Brain pericyte (primary cell): ENCODE measurements at regions not wholly inside any gene's neighbourhood (a gene's known extent, or its start where the extent isn't known, plus 50 kb on each side); places are given as distances from the start of the nearest gene placed in this dataset.

ENCODE experiments used
- DNase-seq: peaks from one replicate; pipeline ENCODE4 v3.0.0-alpha.2; 2012; ENCODE audit warnings: low read depth, low spot score

- DNase-seq, result no peak
Measured at GRCh38 chr4:43243433-43244116, 351.1 kb downstream of the GRXCR1 start.

- no peak for DNase-seq
Measured at GRCh38 chr4:43244688-43245382, 352.3 kb downstream of the GRXCR1 start.

GRCh38 chr4:43251841-43252240 lies 359.3 kb downstream of the GRXCR1 start:
- no peak for DNase-seq

GRCh38 chr4:43253541-43253940 lies 361.0 kb downstream of the GRXCR1 start:
- DNase-seq, result no peak

- DNase-seq, result no peak
Measured at GRCh38 chr4:43264730-43265129, 372.2 kb downstream of the GRXCR1 start.

- DNase-seq, result no peak
Measured at GRCh38 chr4:43271946-43272345, 379.4 kb downstream of the GRXCR1 start.

- no peak for DNase-seq
Measured at GRCh38 chr4:43274376-43274775, 381.9 kb downstream of the GRXCR1 start.

- no peak for DNase-seq
Measured at GRCh38 chr4:43275779-43276178, 383.3 kb downstream of the GRXCR1 start.

GRCh38 chr4:43276321-43276720 lies 383.8 kb downstream of the GRXCR1 start:
- DNase-seq, result no peak

- no peak for DNase-seq
Measured at GRCh38 chr4:43277003-43277402, 384.5 kb downstream of the GRXCR1 start.

- DNase-seq, result no peak
Measured at GRCh38 chr4:43282534-43282933, 390.0 kb downstream of the GRXCR1 start.

- no peak for DNase-seq
Measured at GRCh38 chr4:43286137-43286536, 393.6 kb downstream of the GRXCR1 start.

- no peak for DNase-seq
Measured at GRCh38 chr4:43296946-43297528, 404.5 kb downstream of the GRXCR1 start.

GRCh38 chr4:43316813-43317212 lies 424.3 kb downstream of the GRXCR1 start:
- DNase-seq, result no peak

GRCh38 chr4:43325220-43325967 lies 432.9 kb downstream of the GRXCR1 start:
- DNase-seq, result no peak

GRCh38 chr4:43330288-43330687 lies 437.8 kb downstream of the GRXCR1 start:
- DNase-seq, result no peak

- DNase-seq, result no peak
Measured at GRCh38 chr4:43331226-43332051, 438.9 kb downstream of the GRXCR1 start.

- no peak for DNase-seq
Measured at GRCh38 chr4:43332052-43332425, 439.5 kb downstream of the GRXCR1 start.

- no peak for DNase-seq
Measured at GRCh38 chr4:43337707-43338106, 445.2 kb downstream of the GRXCR1 start.

- DNase-seq, result no peak
Measured at GRCh38 chr4:43339435-43339834, 446.9 kb downstream of the GRXCR1 start.

- no peak for DNase-seq
Measured at GRCh38 chr4:43341741-43342140, 449.2 kb downstream of the GRXCR1 start.
